Endothelial cell of umbilical vein (primary cell): ENCODE measurements at regions not wholly inside any gene's neighbourhood (a gene's known extent, or its start where the extent isn't known, plus 50 kb on each side); places are given as distances from the start of the nearest gene placed in this dataset.

Source experiments
- BruUV-seq: library from RNA; stranded (reverse); fragments of 400-500 nt; replicated peaks from 2 replicates; lab custom pipeline; 2021; lab: Mats Ljungman, UMichigan
- CTCF ChIA-PET: fragments of 300-600, 350-600 bp; sonication (Branson Sonifier 250); formaldehyde crosslinking; loops from one replicate; lab custom pipeline; 2021; ENCODE audit warnings: antibody characterized with exemption, inconsistent platforms; lab: Charles Lee
- POLR2A ChIA-PET: fragments of 300-600, 350-600 bp; sonication (Branson Sonifier 250); formaldehyde crosslinking; loops from one replicate; lab custom pipeline; 2021; ENCODE audit warnings: antibody characterized with exemption, inconsistent platforms; lab: Charles Lee
- DNase-seq: peaks from one replicate; pipeline ENCODE4 v3.0.0-alpha.2; 2011; ENCODE audit warnings: low read depth, low spot score
- FAIRE-seq: peaks from 2 replicates; lab custom pipeline; 2011; peaks lifted over from hg19 to GRCh38; lab: Jason Lieb, UNC
- H2AFZ ChIP-seq: 2 replicates; pipeline ENCODE4 v1.6.0; 2012; ENCODE audit warnings: low read depth, low read length, control low read depth, inconsistent platforms
- H3K27ac ChIP-seq: 2 replicates; pipeline ENCODE4 v1.5.1; 2011; ENCODE audit warnings: low read depth, mild to moderate bottlenecking, control low read depth, low read length, moderate library complexity; ENCODE audit not compliant: insufficient read depth
- H3K27me3 ChIP-seq, 2 experiments: 2 replicates each; pipeline versions ENCODE4 v1.6.0 to v1.6.1; 2011; ENCODE audit warnings: low read length in 2 of 2, mixed read lengths in 1 of 2; ENCODE audit not compliant: control insufficient read depth in 2 of 2, insufficient read depth in 2 of 2
- H3K36me3 ChIP-seq, 2 experiments: 2 replicates in 1 of 2; 3 replicates in 1 of 2; pipeline ENCODE4 v1.5.1; 2011; ENCODE audit warnings: low read length in 2 of 2, mild to moderate bottlenecking in 1 of 2, moderate library complexity in 1 of 2; ENCODE audit not compliant: control insufficient read depth in 2 of 2, insufficient read depth in 2 of 2; ENCODE audit errors: extremely low read depth in 1 of 2
- H3K4me1 ChIP-seq: 3 replicates; pipeline ENCODE4 v1.5.1; 2011; ENCODE audit warnings: mild to moderate bottlenecking, low read length; ENCODE audit not compliant: control insufficient read depth, insufficient read depth; ENCODE audit errors: extremely low read depth
- H3K4me2 ChIP-seq: 2 replicates; pipeline ENCODE4 v1.6.1; 2011; ENCODE audit warnings: low read length, control low read depth, mixed read lengths; ENCODE audit not compliant: insufficient read depth
- H3K4me3 ChIP-seq, 3 experiments: fragments of 200-600 bp in 1 of 3; sonication (generic), shearing (Covaris generic) in 1 of 3; replicated peaks in 1 of 3; 2 replicates each; pipeline ENCODE4 v1.5.1; 2011 to 2016; ENCODE audit warnings: control low read depth in 3 of 3, low read length in 3 of 3, mild to moderate bottlenecking in 2 of 3, inconsistent platforms in 1 of 3, low read depth in 1 of 3, moderate library complexity in 1 of 3; ENCODE audit not compliant: insufficient read depth in 1 of 3
- H3K79me2 ChIP-seq: 2 replicates; pipeline ENCODE4 v1.6.0; 2012; ENCODE audit warnings: low read length, inconsistent platforms; ENCODE audit not compliant: control insufficient read depth, insufficient read depth
- H3K9ac ChIP-seq: replicated peaks from 2 replicates; pipeline ENCODE3; 2011; ENCODE audit warnings: low read length, control low read depth; ENCODE audit not compliant: insufficient read depth; ENCODE audit errors: extremely low read depth
- H3K9me1 ChIP-seq: replicated peaks from 3 replicates; pipeline ENCODE4 v1.6.0; 2011; ENCODE audit warnings: mild to moderate bottlenecking, low read length; ENCODE audit not compliant: control insufficient read depth, insufficient read depth; ENCODE audit errors: extremely low read depth
- H3K9me3 ChIP-seq: replicated peaks from 2 replicates; pipeline ENCODE4 v1.5.1; 2012; ENCODE audit warnings: low read length, inconsistent platforms; ENCODE audit not compliant: control insufficient read depth, insufficient read depth
- H4K20me1 ChIP-seq: replicated peaks from 2 replicates; pipeline ENCODE3; 2011; ENCODE audit warnings: mild to moderate bottlenecking, low read length; ENCODE audit not compliant: control insufficient read depth, insufficient read depth; ENCODE audit errors: extremely low read depth
- CTCF ChIP-seq, 2 donors: IDR thresholded peaks; 1 replicate in 1 of 2; 2 replicates in 1 of 2; pipeline ENCODE4 v1.5.1; 2011; ENCODE audit warnings: low read length in 2 of 2, mild to moderate bottlenecking in 2 of 2, moderate library complexity in 2 of 2, control low read depth in 1 of 2, inconsistent platforms in 1 of 2, low read depth in 1 of 2; ENCODE audit not compliant: insufficient read depth in 1 of 2; ENCODE audit errors: extremely low read depth in 1 of 2
- EZH2 ChIP-seq: IDR thresholded peaks from 2 replicates; pipeline ENCODE4 v1.6.1; 2012; ENCODE audit warnings: borderline replicate concordance, low read depth, mild to moderate bottlenecking, moderate library complexity, low read length, inconsistent platforms; ENCODE audit not compliant: severe bottlenecking
- FOS ChIP-seq: IDR thresholded peaks from 2 replicates; pipeline ENCODE4 v1.6.1; 2011; ENCODE audit warnings: mild to moderate bottlenecking, low read length, moderate library complexity, borderline replicate concordance; ENCODE audit not compliant: insufficient read depth
- GATA2 ChIP-seq: IDR thresholded peaks from 2 replicates; pipeline ENCODE4 v1.7.0; 2011; ENCODE audit warnings: low read depth, mild to moderate bottlenecking, moderate library complexity, mixed read lengths, low read length; ENCODE audit not compliant: insufficient read length, insufficient read depth
- JUN ChIP-seq: IDR thresholded peaks from 2 replicates; pipeline ENCODE4 v1.6.1; 2011; ENCODE audit warnings: borderline replicate concordance, low read depth; ENCODE audit not compliant: insufficient read length, insufficient read depth
- MYC ChIP-seq: IDR thresholded peaks from one replicate; pipeline ENCODE4 v1.6.1; 2011; ENCODE audit warnings: mild to moderate bottlenecking, low read depth, low read length
- POLR2A ChIP-seq: IDR thresholded peaks from 2 replicates; pipeline ENCODE4 v1.6.1; 2012; ENCODE audit warnings: low read depth, mild to moderate bottlenecking, control low read depth, low read length
- POLR2AphosphoS5 ChIP-seq: IDR thresholded peaks from 2 replicates; pipeline ENCODE4 v1.6.1; 2012; ENCODE audit warnings: low read depth, mild to moderate bottlenecking, control low read depth, low read length, moderate library complexity; ENCODE audit not compliant: insufficient read depth
- dilution Hi-C: fragments of 300-500 bp; cut with MboI; formaldehyde crosslinking; loops from one replicate; pipeline ENCODE4 v1.15.0; 2019; ENCODE audit warnings: low sequenced_read_pairs; ENCODE audit not compliant: extremely low pct_ligation_motif_present
- intact Hi-C: fragments of 100-400 bp; cut with micrococcal nuclease; formaldehyde crosslinking; loops from one replicate; pipeline ENCODE4 v1.10.0; 2022
- TF ChIP-seq, protein P1 (sequence below): IDR thresholded peaks from 2 replicates; pipeline ENCODE4 v1.6.1; 2011; ENCODE audit not compliant: insufficient read depth, insufficient read length

- H2AFZ ChIP-seq: no peak overlapping the region
- H3K9me3 ChIP-seq: no peaks in the 10 kb centered on the region
- intact Hi-C loops: no loop called here
- no peaks in the 10 kb centered on the region for H4K20me1 ChIP-seq
- DNase-seq (no peak), FAIRE-seq (no peak)
- no peak overlapping the region for H3K4me3 ChIP-seq
- H3K4me1 ChIP-seq: no peaks in the 10 kb centered on the region
- no peak overlapping the region for H3K9ac ChIP-seq
- no peak for TF ChIP-seq POLR2AphosphoS5
- no peak for TF ChIP-seq MYC
- TF ChIP-seq JUN: no peak
- TF ChIP-seq POLR2A: no peak
- no peak for TF ChIP-seq EZH2
- no peak for TF ChIP-seq CTCF (IDR thresholded peaks at IDR 0.05; ENCODE audit: extremely low read depth in 1 of 2, insufficient read depth in 1 of 2, low read depth in 1 of 2, low read length in 2 of 2)
- TF ChIP-seq, protein P1, sequence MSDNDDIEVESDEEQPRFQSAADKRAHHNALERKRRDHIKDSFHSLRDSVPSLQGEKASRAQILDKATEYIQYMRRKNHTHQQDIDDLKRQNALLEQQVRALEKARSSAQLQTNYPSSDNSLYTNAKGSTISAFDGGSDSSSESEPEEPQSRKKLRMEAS: no peak
- no peak for TF ChIP-seq GATA2
- no peak for TF ChIP-seq FOS
- CTCF ChIA-PET: no interaction called here
- H3K4me2 ChIP-seq: no peak overlapping the region
- dilution Hi-C loops: no loop called here
- no peaks in the 10 kb centered on the region for H3K79me2 ChIP-seq
- POLR2A ChIA-PET: no interaction called here
- H3K27ac ChIP-seq: no peak overlapping the region
- no TSS peak for BruUV-seq
- H3K27me3 ChIP-seq: no peaks in the 10 kb centered on the region
- H3K9me1 ChIP-seq: no peaks in the 10 kb centered on the region
- no peaks in the 10 kb centered on the region for H3K36me3 ChIP-seq
Measured at GRCh38 chr2:52345082-52345481, 1313.2 kb upstream of the NRXN1 start.
